Activated naive CD4-positive, alpha-beta T cell (primary cell): ENCODE measurements at regions not wholly inside any gene's neighbourhood (a gene's known extent, or its start where the extent isn't known, plus 50 kb on each side); places are given as distances from the start of the nearest gene placed in this dataset.

Source experiments
- DNase-seq, 4 experiments: peaks; one replicate each; lab custom pipeline; 2025; lab: John Stamatoyannopoulos, UW

DNA sequence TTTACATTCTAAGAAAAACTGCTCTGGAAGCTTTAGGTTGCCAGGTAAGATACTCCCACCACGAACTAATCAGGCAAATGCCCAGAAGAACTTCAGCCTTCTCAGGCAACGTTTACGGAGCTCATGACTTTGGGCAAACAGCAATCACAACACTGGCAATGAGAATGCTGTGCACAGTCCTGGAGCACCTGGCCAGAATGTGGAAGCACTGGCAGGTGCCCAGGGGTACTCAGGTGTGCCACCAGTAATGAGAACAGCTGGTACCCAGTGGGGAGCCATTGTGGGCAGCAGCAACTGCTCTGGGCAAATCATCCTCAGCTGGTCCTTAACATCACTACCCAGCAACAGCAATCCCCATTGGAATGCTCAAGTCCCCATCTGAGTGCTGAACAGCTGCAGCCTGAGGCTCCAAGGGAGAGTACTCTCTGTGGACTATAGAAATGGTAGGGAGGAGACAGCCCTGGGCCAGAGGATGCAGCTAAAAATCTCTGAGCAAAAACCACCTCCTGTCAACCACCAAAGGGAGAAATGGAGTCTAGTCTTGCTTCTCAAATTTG, 210.0 kb downstream of the FOXO1 start:
- no peak for DNase-seq

- DNase-seq = no peak
Measured at GRCh38 chr13:40456979-40457553, 209.4 kb downstream of the FOXO1 start.

GRCh38 chr13:40457929-40458719, 208.3 kb downstream of the FOXO1 start:
- no peak for DNase-seq

DNA sequence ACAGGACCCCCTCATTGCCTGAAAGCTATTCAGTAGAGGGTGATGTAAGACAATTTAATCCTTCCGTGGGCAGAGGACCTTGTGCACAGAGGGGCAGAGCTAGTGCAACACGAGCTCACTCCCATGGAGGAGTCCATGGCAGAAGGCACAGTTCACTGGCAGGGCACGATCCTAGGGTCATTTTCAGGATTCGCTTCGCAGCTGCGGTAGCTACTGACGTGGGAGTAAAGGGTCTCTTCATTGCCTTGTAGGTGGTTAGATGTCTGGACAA, 207.8 kb downstream of the FOXO1 start:
- no peak for DNase-seq

- no peak for DNase-seq
Measured at GRCh38 chr13:40460116-40460515, 206.3 kb downstream of the FOXO1 start.

DNA sequence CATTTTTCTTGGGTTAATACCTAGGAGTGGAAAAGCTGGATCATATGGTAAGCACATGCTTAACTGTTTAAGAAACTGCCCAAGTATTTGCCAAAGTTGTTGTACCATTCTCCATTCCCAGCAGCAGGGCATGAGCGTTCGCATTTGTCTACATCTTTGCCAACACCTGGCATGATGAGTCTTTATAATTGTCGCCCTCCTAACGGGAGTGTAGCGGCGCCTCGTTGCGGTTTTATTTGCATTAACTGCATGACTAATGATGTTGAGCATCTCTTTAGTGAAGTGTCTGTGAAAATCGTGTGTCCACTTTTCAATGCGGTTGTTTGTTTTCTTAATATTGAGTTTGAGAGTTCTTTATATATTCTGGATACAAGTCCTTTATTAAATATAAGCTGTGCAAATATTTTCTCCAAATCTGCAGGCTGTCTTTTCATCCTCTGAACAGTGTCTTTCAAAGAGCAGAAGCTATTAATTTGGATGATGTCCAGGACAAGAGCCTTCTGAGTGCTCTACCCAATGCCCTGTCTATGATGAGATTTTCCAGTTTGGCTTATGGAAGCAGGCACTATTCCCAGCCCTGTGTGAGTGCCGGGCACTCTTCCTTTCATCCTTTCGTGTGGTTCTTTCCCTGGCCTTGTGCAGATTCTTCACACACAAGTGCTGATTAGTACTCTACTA, 202.0 kb downstream of the FOXO1 start:
- DNase-seq = no peak

- DNase-seq = no peak
Measured at GRCh38 chr13:40465015-40465390, 201.4 kb downstream of the FOXO1 start.

GRCh38 chr13:40466272-40466671, 200.2 kb downstream of the FOXO1 start:
- DNase-seq = no peak

DNA sequence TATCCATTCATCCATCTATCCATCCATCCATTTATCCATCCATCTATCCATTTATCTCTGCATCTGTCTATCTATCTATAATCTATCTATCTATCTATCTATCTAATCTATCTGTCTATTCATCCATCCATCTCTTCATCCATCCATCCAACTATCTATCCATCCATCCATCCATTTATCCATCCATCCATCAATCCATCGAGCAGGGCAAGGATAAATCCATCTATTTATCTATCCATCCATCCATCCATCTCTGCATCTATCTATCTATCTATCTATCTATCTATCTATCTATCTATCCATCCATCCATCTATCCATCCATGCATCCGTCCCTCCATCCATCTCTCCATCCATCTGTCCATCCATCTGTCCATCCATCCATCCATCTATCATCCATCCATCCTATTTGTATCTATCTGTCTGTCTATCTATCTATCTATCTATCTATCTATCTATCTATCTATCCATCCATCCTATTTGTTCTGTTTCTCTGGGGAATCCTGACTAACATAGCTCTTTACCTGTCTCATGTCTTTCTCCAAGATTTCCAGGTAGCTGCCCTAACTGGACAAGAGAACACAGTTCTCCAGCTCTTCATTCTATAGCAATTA, 198.1 kb downstream of the FOXO1 start:
- DNase-seq = no peak

GRCh38 chr13:40469581-40470310, 196.7 kb downstream of the FOXO1 start:
- no peak for DNase-seq

- no peak for DNase-seq
Measured at GRCh38 chr13:40470660-40471059, 195.8 kb downstream of the FOXO1 start.

GRCh38 chr13:40471076-40471475, 195.4 kb downstream of the FOXO1 start:
- DNase-seq = no peak

- no peak for DNase-seq
Measured at GRCh38 chr13:40471911-40472310, 194.5 kb downstream of the FOXO1 start.

DNA sequence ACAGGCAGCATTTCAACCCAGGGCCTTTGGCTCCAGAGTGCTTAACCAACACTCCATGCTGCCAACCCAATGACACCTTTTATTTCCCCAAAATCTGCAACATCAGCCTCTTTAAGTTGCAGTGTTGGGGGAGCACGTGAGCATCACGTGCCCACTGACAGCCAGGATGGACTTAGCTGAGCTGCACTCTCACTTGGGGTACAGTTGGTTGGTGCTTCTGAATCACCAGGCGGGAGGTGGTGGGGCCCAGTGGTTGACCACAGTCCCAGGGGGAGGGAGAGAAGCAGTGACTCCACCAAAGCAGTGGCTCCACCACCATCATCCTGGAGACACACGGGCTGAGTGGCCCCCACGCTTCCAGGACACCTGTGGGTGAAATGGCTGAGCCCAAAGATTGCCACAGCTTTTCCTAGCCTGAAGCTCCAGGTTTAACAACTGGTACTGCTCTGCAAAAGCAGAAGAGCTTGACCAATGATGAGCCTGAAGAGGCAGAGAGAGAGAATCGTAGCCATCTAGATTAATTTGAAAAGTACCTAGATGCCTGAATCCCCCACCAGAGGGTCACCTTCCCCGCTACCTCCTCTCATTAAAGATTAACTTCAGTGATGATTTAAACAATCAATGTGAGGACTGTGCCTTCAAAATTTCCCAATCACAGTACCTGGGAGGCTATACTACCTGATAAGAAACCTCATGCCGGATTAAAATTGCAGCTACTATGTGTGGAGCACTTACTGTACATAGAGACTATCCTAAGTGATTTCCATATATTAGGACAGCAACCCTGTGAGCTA, 193.8 kb downstream of the FOXO1 start:
- no peak for DNase-seq

DNA sequence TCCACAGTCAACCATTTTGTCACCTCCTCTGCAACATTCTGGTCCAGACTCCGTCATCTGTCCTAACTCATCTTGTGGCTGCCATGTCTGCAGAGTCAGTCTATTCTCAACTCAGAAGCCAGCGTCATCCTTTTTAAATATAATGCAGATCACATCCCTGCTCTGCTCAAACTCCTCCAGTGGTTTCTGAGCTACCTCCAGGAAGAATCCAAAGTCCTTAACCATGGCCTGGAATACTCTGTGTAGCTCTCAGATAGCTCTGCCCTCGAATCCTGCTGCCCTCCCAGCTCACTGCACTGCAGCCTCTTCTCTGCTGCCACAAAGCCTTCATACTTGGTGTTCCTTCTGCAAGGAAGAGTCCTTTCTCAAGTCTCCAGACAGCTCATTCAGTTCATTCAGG, 190.8 kb downstream of the FOXO1 start:
- DNase-seq = no peak

- DNase-seq = no peak
Measured at GRCh38 chr13:40476175-40476958, 190.1 kb downstream of the FOXO1 start.

DNA sequence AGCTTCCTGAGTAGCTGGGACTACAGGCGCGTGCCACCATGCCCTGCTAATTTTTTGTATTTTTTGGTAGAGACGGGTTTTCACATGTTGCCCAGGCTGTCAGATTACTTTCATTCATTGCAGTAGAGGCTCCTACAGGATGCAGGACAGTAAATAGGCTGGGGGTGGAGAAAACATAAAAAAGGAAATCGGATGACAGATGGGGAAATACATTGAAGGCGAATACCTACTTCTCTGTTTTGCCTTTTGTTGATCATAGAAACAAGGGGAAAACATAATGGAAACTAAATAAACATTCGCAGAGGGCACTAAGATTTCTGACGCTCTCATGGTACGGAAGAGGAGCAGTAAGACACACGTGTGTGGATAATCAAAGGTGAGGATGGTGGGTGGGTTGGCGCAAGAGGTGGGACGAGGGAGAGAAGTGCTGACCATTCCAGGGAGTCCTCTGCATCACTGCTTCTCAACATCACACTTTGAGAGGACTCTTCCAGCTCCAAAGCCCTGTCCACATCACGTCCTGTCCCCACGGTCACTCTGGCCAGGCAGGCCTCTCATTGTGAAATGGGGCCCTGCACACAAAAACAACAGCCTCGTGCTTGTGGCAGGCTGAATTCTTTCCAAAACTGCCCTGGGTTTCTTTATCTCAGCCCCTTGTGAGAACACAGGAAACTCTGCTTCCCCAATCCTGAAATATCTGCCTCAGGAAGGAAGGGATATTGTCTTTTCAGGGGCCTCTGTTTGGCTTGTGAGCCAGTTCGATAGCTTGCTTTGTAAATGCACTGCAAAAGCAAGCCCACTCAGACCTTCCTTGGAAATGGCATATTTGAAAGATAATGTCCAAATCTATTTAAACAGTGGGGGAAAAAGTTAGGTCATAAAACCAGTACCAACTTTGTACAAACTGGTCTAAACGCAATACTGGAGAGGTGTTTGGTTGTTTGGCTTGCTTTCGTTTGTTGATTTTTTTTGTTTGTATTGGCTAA, 188.5 kb downstream of the FOXO1 start:
- no peak for DNase-seq

GRCh38 chr13:40478775-40479174, 187.7 kb downstream of the FOXO1 start:
- DNase-seq = no peak

GRCh38 chr13:40479196-40479845, 187.1 kb downstream of the FOXO1 start:
- no peak for DNase-seq
